ENCODE measurements at regions not wholly inside any gene's neighbourhood (a gene's known extent, or its start where the extent isn't known, plus 50 kb on each side); places are given as distances from the start of the nearest gene placed in this dataset.

DNA sequence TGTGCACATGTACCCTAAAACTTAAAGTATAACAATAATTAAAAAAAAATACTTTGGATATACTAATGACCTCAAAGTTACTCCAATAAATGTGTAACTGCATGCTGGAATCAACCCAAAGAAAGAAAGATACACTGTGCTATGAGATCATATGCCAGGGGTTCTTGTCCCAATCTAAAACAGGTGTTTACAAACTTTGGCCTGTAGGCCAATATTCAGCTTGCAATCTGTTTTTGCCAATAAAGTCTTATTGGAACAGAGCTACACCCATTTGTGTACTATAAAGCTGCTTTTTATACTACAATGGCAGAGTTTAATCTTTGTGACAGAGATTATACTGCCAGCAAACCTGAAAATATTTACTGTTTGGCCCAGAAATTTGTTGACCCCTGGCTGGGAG, 138.8 kb upstream of the AFF2 start:
- Histone ChIP-seq H3K36me3 (ENCODE audit: control insufficient read depth, insufficient read depth, low read length) (no peaks in the 10 kb centered on the region), H3K27me3 (ENCODE audit: control insufficient read depth, insufficient read depth, low read length) (no peaks in the 10 kb centered on the region), H3K4me3 (ENCODE audit: low read depth, low read length) (no peak overlapping the region)
- TF ChIP-seq CTCF (IDR thresholded peaks at IDR 0.05; ENCODE audit: insufficient read depth, low read depth, low read length), result no peak
- DNase-seq (ENCODE audit: low read depth), result no peak
- ChIA-PET POLR2A (no interaction called here), CTCF (no interaction called here)

DNA sequence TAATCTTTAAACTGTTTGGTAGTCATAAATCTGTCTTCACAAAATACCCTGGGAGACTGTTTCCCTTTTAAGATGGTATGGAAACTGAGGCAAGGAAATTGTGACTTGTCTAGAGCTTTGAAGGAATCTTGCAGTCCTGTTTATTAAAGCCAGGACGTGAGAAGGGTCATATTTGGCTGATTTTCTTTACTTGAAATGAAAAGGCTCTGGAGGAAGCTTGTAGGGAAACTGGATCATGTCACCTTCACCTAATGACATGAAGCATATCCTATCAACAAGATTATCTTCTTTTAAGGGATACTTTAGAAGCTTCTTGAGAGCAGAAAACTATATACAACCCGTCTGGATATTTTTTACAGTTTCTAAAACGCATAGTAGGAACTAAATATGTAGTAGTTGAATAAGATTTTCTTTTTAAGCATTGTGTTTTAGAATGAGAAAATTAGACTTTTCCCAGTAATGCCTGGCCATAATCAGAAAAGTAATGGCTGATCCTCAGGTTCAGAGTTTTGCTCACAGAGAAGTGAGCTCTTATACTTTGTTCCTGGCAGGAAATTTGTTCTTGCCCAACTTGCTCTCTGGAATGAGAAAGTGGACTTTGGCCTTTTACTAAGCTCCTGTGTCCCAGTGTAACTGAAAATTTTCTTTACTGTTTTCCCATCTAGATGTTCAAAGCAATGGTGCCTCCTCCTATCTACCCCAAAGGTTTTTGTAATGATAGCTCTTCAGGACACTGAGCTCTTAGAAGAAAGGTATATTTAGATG, 136.8 kb upstream of the AFF2 start:
- Histone ChIP-seq H3K36me3 (ENCODE audit: control insufficient read depth, insufficient read depth, low read length) (no peaks in the 10 kb centered on the region), H3K4me3 (ENCODE audit: low read depth, low read length) (no peak overlapping the region), H3K27me3 (ENCODE audit: control insufficient read depth, insufficient read depth, low read length) (no peaks in the 10 kb centered on the region)
- ChIA-PET CTCF (no interaction called here), POLR2A (no interaction called here)
- TF ChIP-seq CTCF (IDR thresholded peaks at IDR 0.05; ENCODE audit: insufficient read depth, low read depth, low read length), result no peak
- no peak for DNase-seq (ENCODE audit: low read depth)

GRCh38 chrX:148365233-148365632, 135.2 kb upstream of the AFF2 start:
- ChIA-PET POLR2A (no interaction called here), CTCF (no interaction called here)
- Histone ChIP-seq H3K36me3 (ENCODE audit: control insufficient read depth, insufficient read depth, low read length) (no peaks in the 10 kb centered on the region), H3K27me3 (ENCODE audit: control insufficient read depth, insufficient read depth, low read length) (no peaks in the 10 kb centered on the region), H3K4me3 (ENCODE audit: low read depth, low read length) (no peak overlapping the region)
- TF ChIP-seq CTCF (IDR thresholded peaks at IDR 0.05; ENCODE audit: insufficient read depth, low read depth, low read length), result no peak
- no peak for DNase-seq (ENCODE audit: low read depth)

DNA sequence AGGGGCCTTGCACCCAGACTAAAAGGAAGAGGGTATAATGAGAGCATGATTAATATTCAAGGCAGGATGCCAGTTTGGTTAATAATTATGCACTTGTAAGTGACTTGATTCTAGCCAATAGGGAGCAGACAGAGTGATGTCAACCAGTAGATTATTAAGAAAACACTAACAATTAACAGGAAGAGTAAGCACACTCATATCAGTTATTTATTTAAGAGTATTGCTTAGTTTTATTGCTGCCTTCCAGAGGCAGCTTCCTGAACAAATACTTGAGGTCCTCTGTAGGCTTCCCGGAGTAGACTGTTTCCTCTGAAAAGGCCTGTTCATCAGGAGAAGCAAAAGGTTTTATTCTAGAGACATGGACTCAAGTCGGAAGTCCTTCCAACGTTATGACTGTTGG, 129.1 kb upstream of the AFF2 start:
- CTCF ChIA-PET, result no interaction called here
- Histone ChIP-seq H3K27me3 (ENCODE audit: control insufficient read depth, insufficient read depth, low read length) (no peaks in the 10 kb centered on the region), H3K36me3 (ENCODE audit: control insufficient read depth, insufficient read depth, low read length) (no peaks in the 10 kb centered on the region), H3K4me3 (ENCODE audit: low read depth, low read length) (no peak overlapping the region)
- POLR2A ChIA-PET, result no interaction called here
- TF ChIP-seq CTCF (IDR thresholded peaks at IDR 0.05; ENCODE audit: insufficient read depth, low read depth, low read length), result no peak
- no peak for DNase-seq (ENCODE audit: low read depth)

DNA sequence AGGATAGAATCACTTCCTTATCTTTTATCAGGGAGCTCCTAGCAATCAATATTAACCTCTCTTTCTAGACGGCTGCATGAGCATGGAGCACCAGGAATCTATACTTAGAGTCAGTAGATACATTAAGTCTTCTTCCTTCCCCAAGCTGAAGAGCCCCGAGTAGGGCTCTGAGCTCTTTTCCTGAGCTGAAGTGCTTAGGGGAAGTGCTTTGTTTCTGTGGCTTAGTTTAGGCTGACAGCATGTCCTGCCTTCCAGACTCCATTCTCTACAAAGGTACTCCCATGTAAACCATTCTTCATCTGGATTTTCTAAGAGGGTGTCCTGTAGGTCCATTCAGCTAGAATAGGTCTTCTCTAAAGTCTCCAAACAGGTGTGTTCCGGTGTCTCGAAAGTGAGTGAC, 127.5 kb upstream of the AFF2 start:
- no peaks in the 10 kb centered on the region for H3K36me3 ChIP-seq (ENCODE audit: control insufficient read depth, insufficient read depth, low read length)
- no peak for DNase-seq (ENCODE audit: low read depth)
- CTCF ChIA-PET, result no interaction called here
- H3K27me3 ChIP-seq (ENCODE audit: control insufficient read depth, insufficient read depth, low read length), result no peaks in the 10 kb centered on the region
- no peak for TF ChIP-seq CTCF (IDR thresholded peaks at IDR 0.05; ENCODE audit: insufficient read depth, low read depth, low read length)
- H3K4me3 ChIP-seq (ENCODE audit: low read depth, low read length), result no peak overlapping the region
- POLR2A ChIA-PET, result no interaction called here

Data from BJ (cell line).